Stimulated activated CD4-positive, alpha-beta T cell treated with anti-CD3 and anti-CD28 coated beads, Interleukin-2, amount 100 ng/mL, for 24 hours (primary cell): ENCODE measurements at regions not wholly inside any gene's neighbourhood (a gene's known extent, or its start where the extent isn't known, plus 50 kb on each side); places are given as distances from the start of the nearest gene placed in this dataset.
"Not testable (repeated sequence)": the region's sequence is repeated elsewhere in the genome, so short reads cannot be mapped to it uniquely, and the experiment has no call there.

ENCODE experiments used
- DNase-seq, 2 donors: peaks; one replicate each; pipeline ENCODE4 v3.0.0-alpha.2; 2020

DNA sequence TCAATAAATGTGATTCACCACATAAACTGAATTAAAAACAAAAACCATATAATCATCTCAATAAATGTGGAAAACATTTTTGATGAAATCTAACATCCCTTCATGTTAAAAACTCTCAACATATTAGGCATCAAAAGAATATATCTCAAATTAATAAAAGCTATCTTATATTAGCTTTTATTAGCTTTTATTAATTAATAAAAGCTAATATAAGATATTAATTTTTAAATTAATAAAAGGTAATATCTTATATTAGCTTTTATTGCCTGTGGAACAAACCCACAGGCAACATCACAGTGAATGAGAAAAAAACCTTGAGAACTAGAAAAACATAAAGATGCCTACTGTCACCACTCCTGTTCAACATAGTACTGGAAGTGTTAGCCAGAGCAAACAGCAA, 338.9 kb upstream of the GRIA1 start:
- DNase-seq, result no peak

DNA sequence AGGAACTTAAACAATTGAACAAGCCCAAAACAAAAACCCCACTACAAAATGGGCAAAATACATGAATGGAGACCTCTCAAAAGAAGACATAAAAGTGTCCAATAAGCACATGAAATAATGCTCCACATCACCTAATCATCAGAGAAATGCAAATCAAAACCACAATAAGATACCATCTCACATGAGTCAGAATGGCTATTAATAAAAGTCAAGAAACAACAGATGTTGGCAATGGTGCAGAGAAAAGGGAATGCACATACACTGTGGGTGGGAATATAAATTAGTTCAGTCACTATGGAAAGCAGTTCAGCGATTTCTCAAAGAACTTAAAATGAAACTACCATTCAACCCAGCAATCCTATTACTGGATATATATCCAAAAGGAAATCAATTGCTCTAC, 337.4 kb upstream of the GRIA1 start:
- DNase-seq, result no peak

- no peak for DNase-seq
Measured at GRCh38 chr5:153157156-153157555, 333.3 kb upstream of the GRIA1 start.

GRCh38 chr5:153158608-153159007, 331.9 kb upstream of the GRIA1 start:
- DNase-seq, result no peak

- no peak for DNase-seq
Measured at GRCh38 chr5:153159616-153160015, 330.9 kb upstream of the GRIA1 start.

- no peak for DNase-seq
Measured at GRCh38 chr5:153168241-153168640, 322.2 kb upstream of the GRIA1 start.

DNA sequence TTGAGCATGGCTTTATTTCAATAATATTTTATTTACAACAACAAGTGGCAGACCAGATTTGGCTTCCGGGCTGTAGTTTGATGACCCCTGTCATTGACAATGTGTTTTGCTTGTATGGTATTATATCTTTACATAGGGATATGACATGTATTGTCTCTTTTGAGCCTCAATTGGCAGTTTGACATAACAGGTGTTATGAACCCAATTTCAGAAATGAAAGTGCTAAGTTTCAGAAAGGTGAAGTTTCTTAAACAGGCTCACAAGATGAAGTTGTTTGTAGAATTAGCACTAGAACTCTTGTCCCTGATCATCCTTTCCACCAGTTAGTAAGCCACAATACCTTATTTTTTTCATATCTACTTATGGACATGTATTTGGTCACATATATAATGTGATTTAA, 303.0 kb upstream of the GRIA1 start:
- no peak for DNase-seq

DNA sequence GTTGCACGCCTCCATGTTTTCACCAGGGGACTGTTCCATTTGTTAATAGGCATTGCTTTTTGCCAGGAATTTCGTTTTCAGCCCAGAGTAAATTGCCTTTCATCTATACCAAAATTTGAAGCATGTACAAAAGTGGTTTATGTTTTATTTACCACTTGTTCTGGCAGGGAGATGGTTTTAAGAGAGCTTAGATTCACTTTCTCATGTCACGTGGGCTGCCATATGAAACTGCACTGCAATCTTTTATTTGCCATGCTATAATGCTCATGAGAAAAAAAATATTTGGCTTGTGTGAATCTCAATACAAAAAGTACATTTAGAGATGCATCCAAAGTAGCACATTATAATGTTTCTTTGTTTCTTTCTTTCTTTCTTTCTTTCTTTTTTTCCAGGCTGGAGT, 284.1 kb upstream of the GRIA1 start:
- DNase-seq, result no peak

GRCh38 chr5:153209016-153209415, 281.5 kb upstream of the GRIA1 start:
- DNase-seq, result no peak

- DNase-seq, result no peak
Measured at GRCh38 chr5:153209687-153210086, 280.8 kb upstream of the GRIA1 start.

DNA sequence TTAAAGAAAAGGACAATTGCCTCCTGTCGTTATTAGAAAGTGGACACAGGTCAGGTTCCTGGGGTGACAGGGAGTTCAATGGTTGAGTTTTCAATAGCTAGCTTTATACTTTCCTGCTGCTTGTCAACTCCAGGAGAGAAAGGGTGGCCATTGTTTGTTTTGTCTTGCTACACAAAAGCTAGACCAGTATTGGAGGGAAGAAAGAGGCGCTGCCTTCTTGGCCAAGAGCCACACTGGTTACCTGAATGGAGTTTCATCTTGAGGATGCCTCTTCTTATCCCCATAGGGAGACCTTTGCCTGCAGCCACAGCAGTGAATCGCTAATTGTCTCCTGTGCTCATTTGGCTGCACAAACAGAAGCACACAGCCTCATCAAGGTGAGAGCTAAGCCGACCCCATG, 279.4 kb upstream of the GRIA1 start:
- DNase-seq, result no peak

GRCh38 chr5:153212471-153212870, 278.0 kb upstream of the GRIA1 start:
- no peak for DNase-seq

- DNase-seq, result no peak
Measured at GRCh38 chr5:153222936-153223335, 267.5 kb upstream of the GRIA1 start.

- DNase-seq, result no peak
Measured at GRCh38 chr5:153223376-153223775, 267.1 kb upstream of the GRIA1 start.

GRCh38 chr5:153224651-153225050, 265.8 kb upstream of the GRIA1 start:
- no peak for DNase-seq

- DNase-seq, result no peak
Measured at GRCh38 chr5:153233933-153234332, 256.5 kb upstream of the GRIA1 start.

DNA sequence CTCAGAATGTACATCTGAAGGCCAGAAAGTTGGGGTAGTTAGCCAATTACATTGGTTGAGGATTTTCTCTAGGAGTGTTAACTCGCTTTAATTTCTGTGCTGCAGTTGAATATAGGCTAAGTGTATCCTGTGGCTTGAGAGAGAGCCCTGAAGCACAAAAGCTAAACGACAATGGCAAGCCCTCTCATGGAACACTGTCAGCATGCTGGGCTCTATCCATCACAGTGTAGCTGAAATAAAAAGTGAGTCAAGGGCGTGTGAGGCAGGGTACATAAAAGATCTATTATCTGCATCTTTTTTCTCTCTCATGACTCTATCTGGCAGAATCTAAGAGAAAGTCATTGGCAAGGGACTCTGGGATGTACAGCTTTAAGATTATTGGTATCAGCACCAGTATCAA, 254.2 kb upstream of the GRIA1 start:
- DNase-seq, result no peak

GRCh38 chr5:153237671-153238332, 252.7 kb upstream of the GRIA1 start:
- no peak for DNase-seq

DNA sequence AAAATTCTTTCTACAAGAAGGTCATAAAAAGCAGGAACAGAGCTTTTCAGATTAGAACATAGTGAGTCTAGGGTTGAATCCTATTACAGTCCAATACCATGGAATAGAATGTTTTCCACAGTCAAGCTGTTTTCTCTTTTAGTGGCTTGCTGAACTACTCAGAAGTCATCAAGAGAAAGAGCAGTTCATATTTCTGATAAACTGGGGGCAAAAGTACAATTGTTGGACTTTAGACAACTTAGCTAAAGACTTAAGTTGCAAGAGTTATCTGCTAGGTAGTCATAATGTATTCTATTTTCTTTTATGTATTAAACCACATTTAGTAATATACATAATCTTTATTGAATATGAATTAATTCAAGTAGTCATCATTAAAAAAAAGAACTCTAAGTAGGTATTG, 233.1 kb upstream of the GRIA1 start:
- no peak for DNase-seq

GRCh38 chr5:153258469-153258868, 232.0 kb upstream of the GRIA1 start:
- no peak for DNase-seq

- DNase-seq, result no peak
Measured at GRCh38 chr5:153267506-153267905, 223.0 kb upstream of the GRIA1 start.

GRCh38 chr5:153275695-153276094, 214.8 kb upstream of the GRIA1 start:
- no peak for DNase-seq

DNA sequence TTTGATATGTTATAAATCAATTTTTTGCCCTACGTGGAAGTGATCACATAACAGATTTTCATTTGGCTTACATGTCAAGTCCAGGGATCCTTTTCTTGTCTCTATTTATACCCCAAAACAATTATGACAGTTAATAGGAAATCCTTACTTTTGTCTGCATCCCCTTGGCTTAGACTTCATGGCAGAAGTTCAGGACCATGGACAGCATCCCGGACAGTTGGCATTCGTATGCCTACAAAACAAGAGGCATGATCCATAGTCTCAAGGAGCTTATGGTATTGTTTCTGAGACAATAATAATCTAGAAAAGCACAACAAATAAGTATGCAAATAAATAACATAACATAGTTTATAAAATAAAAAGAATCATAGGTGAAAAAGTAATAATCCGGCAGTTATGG, 214.3 kb upstream of the GRIA1 start:
- DNase-seq, result peak; percentile 11 to 18

- DNase-seq, result not testable (repeated sequence)
Measured at GRCh38 chr5:153296251-153296844, 194.1 kb upstream of the GRIA1 start.

- DNase-seq, result no peak
Measured at GRCh38 chr5:153299891-153300290, 190.6 kb upstream of the GRIA1 start.
